GM18858 (cell line): ENCODE measurements at regions not wholly inside any gene's neighbourhood (a gene's known extent, or its start where the extent isn't known, plus 50 kb on each side); places are given as distances from the start of the nearest gene placed in this dataset.

ENCODE experiments used
- ATAC-seq: cut with Tn5 transposase; IDR thresholded peaks from one replicate; pipeline ENCODE4 v1.9.1; 2021; ENCODE audit not compliant: unreplicated experiment

GRCh38 chr6:95240514-95240913, 336.8 kb upstream of the MANEA start:
- no peak for ATAC-seq

GRCh38 chr6:95242560-95242959, 334.8 kb upstream of the MANEA start:
- ATAC-seq = no peak

GRCh38 chr6:95243053-95243452, 334.3 kb upstream of the MANEA start:
- ATAC-seq = no peak

- ATAC-seq = no peak
Measured at GRCh38 chr6:95244751-95245150, 332.6 kb upstream of the MANEA start.

GRCh38 chr6:95248499-95248898, 328.8 kb upstream of the MANEA start:
- ATAC-seq = no peak

GRCh38 chr6:95249175-95249574, 328.2 kb upstream of the MANEA start:
- no peak for ATAC-seq

- ATAC-seq = no peak
Measured at GRCh38 chr6:95249661-95250060, 327.7 kb upstream of the MANEA start.

- no peak for ATAC-seq
Measured at GRCh38 chr6:95263840-95264239, 313.5 kb upstream of the MANEA start.

GRCh38 chr6:95266537-95267258, 310.6 kb upstream of the MANEA start:
- ATAC-seq = no peak

GRCh38 chr6:95274686-95275235, 302.6 kb upstream of the MANEA start:
- ATAC-seq = no peak

- no peak for ATAC-seq
Measured at GRCh38 chr6:95279616-95280015, 297.7 kb upstream of the MANEA start.

- ATAC-seq = no peak
Measured at GRCh38 chr6:95280686-95281273, 296.6 kb upstream of the MANEA start.

- no peak for ATAC-seq
Measured at GRCh38 chr6:95285881-95286280, 291.5 kb upstream of the MANEA start.

- ATAC-seq = no peak
Measured at GRCh38 chr6:95286874-95287273, 290.5 kb upstream of the MANEA start.

- no peak for ATAC-seq
Measured at GRCh38 chr6:95288251-95288650, 289.1 kb upstream of the MANEA start.

- no peak for ATAC-seq
Measured at GRCh38 chr6:95292011-95292410, 285.3 kb upstream of the MANEA start.

- no peak for ATAC-seq
Measured at GRCh38 chr6:95293257-95293656, 284.1 kb upstream of the MANEA start.

- ATAC-seq = no peak
Measured at GRCh38 chr6:95294043-95294442, 283.3 kb upstream of the MANEA start.

- ATAC-seq = no peak
Measured at GRCh38 chr6:95309545-95309944, 267.8 kb upstream of the MANEA start.

- no peak for ATAC-seq
Measured at GRCh38 chr6:95318137-95318536, 259.2 kb upstream of the MANEA start.

GRCh38 chr6:95321126-95321525, 256.2 kb upstream of the MANEA start:
- ATAC-seq = no peak

- no peak for ATAC-seq
Measured at GRCh38 chr6:95325916-95326315, 251.4 kb upstream of the MANEA start.

GRCh38 chr6:95328231-95328630, 249.1 kb upstream of the MANEA start:
- no peak for ATAC-seq
